Gastroesophageal sphincter (tissue), 3 donors: ENCODE measurements at regions not wholly inside any gene's neighbourhood (a gene's known extent, or its start where the extent isn't known, plus 50 kb on each side); places are given as distances from the start of the nearest gene placed in this dataset.
"Not testable (repeated sequence)": the region's sequence is repeated elsewhere in the genome, so short reads cannot be mapped to it uniquely, and the experiment has no call there.

Source experiments
- POLR2A ChIP-seq, 2 donors: fragments of 450-650 bp; IDR thresholded peaks; one replicate each; pipeline ENCODE4 v1.6.1; 2017; ENCODE audit warnings: antibody characterized with exemption in 2 of 2, mild to moderate bottlenecking in 2 of 2, moderate library complexity in 1 of 2
- POLR2AphosphoS5 ChIP-seq: sonication (generic); formaldehyde crosslinking; IDR thresholded peaks from one replicate; pipeline ENCODE4 v1.6.1; 2017; ENCODE audit warnings: antibody characterized with exemption
- TF ChIP-seq, protein P1 (sequence below), 4 experiments: fragments of 200-600 bp in 2 of 4; fragments of 450-650 bp in 2 of 4; sonication (generic) in 1 of 4; IDR thresholded peaks; one replicate each; pipeline ENCODE4 v1.5.1; 2017 to 2019; ENCODE audit warnings: antibody characterized with exemption in 4 of 4, mild to moderate bottlenecking in 2 of 4, moderate library complexity in 2 of 4

DNA sequence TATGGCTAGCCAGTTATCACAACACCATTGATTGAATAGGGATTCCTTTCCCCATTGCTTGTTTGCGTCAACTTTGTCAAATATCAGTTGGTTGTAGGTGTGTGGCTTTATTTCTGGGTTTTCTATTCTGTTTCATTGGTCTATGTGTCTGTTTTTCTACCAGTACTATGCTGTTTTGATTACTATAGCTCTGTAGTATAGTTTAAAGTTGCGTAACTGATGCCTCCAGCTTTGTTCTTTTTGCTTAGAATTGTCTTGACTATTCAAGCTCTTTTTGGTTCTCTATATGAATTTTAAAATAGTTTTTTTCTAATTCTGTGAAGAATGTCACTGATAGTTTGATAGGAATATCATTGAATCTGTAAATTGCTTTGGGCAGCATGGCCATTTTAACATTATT, 194.9 kb upstream of the FN1 start:
- TF ChIP-seq, protein P1, sequence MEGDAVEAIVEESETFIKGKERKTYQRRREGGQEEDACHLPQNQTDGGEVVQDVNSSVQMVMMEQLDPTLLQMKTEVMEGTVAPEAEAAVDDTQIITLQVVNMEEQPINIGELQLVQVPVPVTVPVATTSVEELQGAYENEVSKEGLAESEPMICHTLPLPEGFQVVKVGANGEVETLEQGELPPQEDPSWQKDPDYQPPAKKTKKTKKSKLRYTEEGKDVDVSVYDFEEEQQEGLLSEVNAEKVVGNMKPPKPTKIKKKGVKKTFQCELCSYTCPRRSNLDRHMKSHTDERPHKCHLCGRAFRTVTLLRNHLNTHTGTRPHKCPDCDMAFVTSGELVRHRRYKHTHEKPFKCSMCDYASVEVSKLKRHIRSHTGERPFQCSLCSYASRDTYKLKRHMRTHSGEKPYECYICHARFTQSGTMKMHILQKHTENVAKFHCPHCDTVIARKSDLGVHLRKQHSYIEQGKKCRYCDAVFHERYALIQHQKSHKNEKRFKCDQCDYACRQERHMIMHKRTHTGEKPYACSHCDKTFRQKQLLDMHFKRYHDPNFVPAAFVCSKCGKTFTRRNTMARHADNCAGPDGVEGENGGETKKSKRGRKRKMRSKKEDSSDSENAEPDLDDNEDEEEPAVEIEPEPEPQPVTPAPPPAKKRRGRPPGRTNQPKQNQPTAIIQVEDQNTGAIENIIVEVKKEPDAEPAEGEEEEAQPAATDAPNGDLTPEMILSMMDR (IDR thresholded peaks at IDR 0.05): not testable (repeated sequence)
- TF ChIP-seq POLR2AphosphoS5; POLR2A (IDR thresholded peaks at IDR 0.05): not testable (repeated sequence)
